ENCODE measurements at regions not wholly inside any gene's neighbourhood (a gene's known extent, or its start where the extent isn't known, plus 50 kb on each side); places are given as distances from the start of the nearest gene placed in this dataset.

- H3K4me2 ChIP-seq (ENCODE audit: low read length) = no peak overlapping the region
- H3K4me1 ChIP-seq (ENCODE audit: low read length) = peaks cover 17% of the 10 kb centered on the region
- H3K9ac ChIP-seq (ENCODE audit: low read length) = no peak overlapping the region
- TF ChIP-seq CTCF (IDR thresholded peaks at IDR 0.05; ENCODE audit: low read depth, low read length) (no peak), EZH2phosphoT487 (IDR thresholded peaks at IDR 0.05; ENCODE audit: low read depth) (no peak)
- no peak overlapping the region for H3K4me3 ChIP-seq (ENCODE audit: low read length)
- H3K79me2 ChIP-seq (ENCODE audit: low read length) = no peaks in the 10 kb centered on the region
- H3K27me3 ChIP-seq (ENCODE audit: low read depth, low read length) = no peaks in the 10 kb centered on the region; the same call in 1 of the 2 replicates
- H3K36me3 ChIP-seq (replicated peaks; ENCODE audit: low read depth, low read length) = no peaks in the 10 kb centered on the region
- H2AFZ ChIP-seq (ENCODE audit: low read depth, low read length) = no peak overlapping the region
- H3K9me3 ChIP-seq (ENCODE audit: insufficient read depth, low read length) = no peaks in the 10 kb centered on the region; the same call in 1 of the 2 replicates
- H4K20me1 ChIP-seq (ENCODE audit: insufficient read depth, low read length) = no peaks in the 10 kb centered on the region
- no peak overlapping the region for H3K27ac ChIP-seq (ENCODE audit: low read length)
These were observed 140.8 kb downstream of the PTGER3 start for GRCh38 chr1:70906800-70907199.

- Histone ChIP-seq H3K4me2 (ENCODE audit: low read length) (no peak overlapping the region), H3K4me3 (ENCODE audit: low read length) (no peak overlapping the region), H4K20me1 (ENCODE audit: insufficient read depth, low read length) (no peaks in the 10 kb centered on the region), H3K9ac (ENCODE audit: low read length) (no peak overlapping the region), H3K79me2 (ENCODE audit: low read length) (no peaks in the 10 kb centered on the region), H3K27ac (ENCODE audit: low read length) (no peak overlapping the region), H2AFZ (ENCODE audit: low read depth, low read length) (no peak overlapping the region), H3K36me3 (replicated peaks; ENCODE audit: low read depth, low read length) (no peaks in the 10 kb centered on the region), H3K9me3 (ENCODE audit: insufficient read depth, low read length) (no peaks in the 10 kb centered on the region; the same call in 1 of the 2 replicates), H3K27me3 (ENCODE audit: low read depth, low read length) (no peaks in the 10 kb centered on the region; the same call in 1 of the 2 replicates), H3K4me1 (ENCODE audit: low read length) (peaks cover 17% of the 10 kb centered on the region)
- TF ChIP-seq EZH2phosphoT487 (IDR thresholded peaks at IDR 0.05; ENCODE audit: low read depth) (no peak), CTCF (IDR thresholded peaks at IDR 0.05; ENCODE audit: low read depth, low read length) (no peak)
These were observed 139.9 kb downstream of the PTGER3 start for GRCh38 chr1:70907563-70908310.

- Histone ChIP-seq H3K27me3 (ENCODE audit: low read depth, low read length) (no peaks in the 10 kb centered on the region; the same call in 1 of the 2 replicates), H3K4me3 (ENCODE audit: low read length) (no peak overlapping the region), H3K4me1 (ENCODE audit: low read length) (peaks cover 17% of the 10 kb centered on the region), H3K79me2 (ENCODE audit: low read length) (no peaks in the 10 kb centered on the region), H3K4me2 (ENCODE audit: low read length) (peak overlapping the region; percentile 30), H3K36me3 (replicated peaks; ENCODE audit: low read depth, low read length) (no peaks in the 10 kb centered on the region), H4K20me1 (ENCODE audit: insufficient read depth, low read length) (no peaks in the 10 kb centered on the region), H3K9me3 (ENCODE audit: insufficient read depth, low read length) (no peaks in the 10 kb centered on the region; the same call in 1 of the 2 replicates), H3K9ac (ENCODE audit: low read length) (no peak overlapping the region), H2AFZ (ENCODE audit: low read depth, low read length) (no peak overlapping the region), H3K27ac (ENCODE audit: low read length) (no peak overlapping the region)
- TF ChIP-seq CTCF (IDR thresholded peaks at IDR 0.05; ENCODE audit: low read depth, low read length) = no peak
- TF ChIP-seq EZH2phosphoT487 (IDR thresholded peaks at IDR 0.05; ENCODE audit: low read depth) = no peak
These were observed 138.3 kb downstream of the PTGER3 start for GRCh38 chr1:70909262-70909822.

GRCh38 chr1:70910013-70910412 lies 137.6 kb downstream of the PTGER3 start:
- Histone ChIP-seq H3K36me3 (replicated peaks; ENCODE audit: low read depth, low read length) (no peaks in the 10 kb centered on the region), H3K27me3 (ENCODE audit: low read depth, low read length) (no peaks in the 10 kb centered on the region; the same call in 1 of the 2 replicates), H3K4me2 (ENCODE audit: low read length) (peak overlapping the region; percentile 30), H3K79me2 (ENCODE audit: low read length) (no peaks in the 10 kb centered on the region), H3K4me3 (ENCODE audit: low read length) (no peak overlapping the region), H3K9me3 (ENCODE audit: insufficient read depth, low read length) (no peaks in the 10 kb centered on the region; the same call in 1 of the 2 replicates), H3K27ac (ENCODE audit: low read length) (no peak overlapping the region), H3K4me1 (ENCODE audit: low read length) (peaks cover 17% of the 10 kb centered on the region), H2AFZ (ENCODE audit: low read depth, low read length) (no peak overlapping the region), H4K20me1 (ENCODE audit: insufficient read depth, low read length) (no peaks in the 10 kb centered on the region), H3K9ac (ENCODE audit: low read length) (no peak overlapping the region)
- no peak for TF ChIP-seq EZH2phosphoT487 (IDR thresholded peaks at IDR 0.05; ENCODE audit: low read depth)
- TF ChIP-seq CTCF (IDR thresholded peaks at IDR 0.05; ENCODE audit: low read depth, low read length) = no peak
